CD4-positive, alpha-beta T cell (primary cell): ENCODE measurements at regions not wholly inside any gene's neighbourhood (a gene's known extent, or its start where the extent isn't known, plus 50 kb on each side); places are given as distances from the start of the nearest gene placed in this dataset.

Source experiments
- ATAC-seq: fragments of 200-7000 bp; cut with Tn5 transposase; one replicate; pipeline ENCODE4 v1.10.0; 2022; ENCODE audit warnings: mild to moderate bottlenecking; ENCODE audit not compliant: poor library complexity
- CTCF ChIA-PET: fragments of 350-600 bp; sonication (Branson Sonifier 250); formaldehyde crosslinking; loops from one replicate; lab custom pipeline; 2021; ENCODE audit warnings: antibody characterized with exemption, inconsistent platforms; lab: Charles Lee
- POLR2A ChIA-PET: fragments of 350-600 bp; sonication (Branson Sonifier 250); formaldehyde crosslinking; loops from one replicate; lab custom pipeline; 2021; ENCODE audit warnings: antibody characterized with exemption, inconsistent platforms; lab: Charles Lee
- DNase-seq, 14 experiments: peaks; one replicate each; pipeline ENCODE4 v3.0.0-alpha.2; 2013 to 2020; ENCODE audit warnings: mixed read lengths in 2 of 14
- H3K27ac ChIP-seq, 2 donors: one replicate each; pipeline versions ENCODE4 v1.5.1 to v1.7.0; 2013; ENCODE audit warnings: low read length in 2 of 2, low read depth in 1 of 2, mild to moderate bottlenecking in 1 of 2
- H3K27me3 ChIP-seq, 2 experiments: 1 replicate in 1 of 2; 2 replicates in 1 of 2; pipeline versions ENCODE4 v1.6.1 to v1.7.0; 2013; ENCODE audit warnings: low read length in 2 of 2, control low read depth in 1 of 2, mild to moderate bottlenecking in 1 of 2, moderate library complexity in 1 of 2; ENCODE audit not compliant: insufficient read depth in 2 of 2, control insufficient read depth in 1 of 2
- H3K36me3 ChIP-seq: one replicate; pipeline ENCODE4 v1.6.1; 2013; ENCODE audit warnings: low read length, control low read depth; ENCODE audit not compliant: insufficient read depth
- H3K4me1 ChIP-seq: one replicate; pipeline ENCODE4 v1.6.1; 2013; ENCODE audit warnings: low read length, control low read depth; ENCODE audit not compliant: insufficient read depth
- H3K4me3 ChIP-seq: one replicate; pipeline ENCODE4 v1.5.1; 2013; ENCODE audit warnings: mild to moderate bottlenecking, low read length, moderate library complexity
- H3K9me3 ChIP-seq, 2 experiments: 1 replicate in 1 of 2; 2 replicates in 1 of 2; pipeline versions ENCODE4 v1.6.1 to v1.7.0; 2013; ENCODE audit warnings: low read length in 2 of 2, mild to moderate bottlenecking in 2 of 2, control low read depth in 1 of 2, moderate library complexity in 1 of 2; ENCODE audit not compliant: control insufficient read depth in 1 of 2, insufficient read depth in 1 of 2
- H3K27ac Mint-ChIP-seq: one replicate; pipeline ENCODE4 v1.8.0; 2020; ENCODE audit warnings: mixed read lengths
- H3K27me3 Mint-ChIP-seq: one replicate; pipeline ENCODE4 v1.8.0; 2021; ENCODE audit warnings: mixed read lengths
- H3K36me3 Mint-ChIP-seq: one replicate; pipeline ENCODE4 v1.8.0; 2021; ENCODE audit warnings: low read depth, mixed read lengths
- H3K4me1 Mint-ChIP-seq: one replicate; pipeline ENCODE4 v1.8.0; 2021; ENCODE audit warnings: low read depth, mixed read lengths
- H3K4me3 Mint-ChIP-seq: one replicate; pipeline ENCODE4 v1.8.0; 2020; ENCODE audit warnings: mild to moderate bottlenecking, mixed read lengths
- H3K9me3 Mint-ChIP-seq: one replicate; pipeline ENCODE4 v1.8.0; 2020; ENCODE audit warnings: mixed read lengths
- intact Hi-C, 2 experiments: fragments of 100-400 bp; cut with DNase I in 1 of 2; cut with micrococcal nuclease in 1 of 2; formaldehyde crosslinking; loops; one replicate each; pipeline versions ENCODE4 v1.15.1 to v1.9.0; 2023 to 2025; cut with DNase I, micrococcal nuclease
- TF ChIP-seq, protein P1 (sequence below): fragments of 200-600 bp; IDR thresholded peaks from one replicate; pipeline ENCODE4 v1.8.0; 2022; ENCODE audit warnings: antibody characterized with exemption, mild to moderate bottlenecking

- Histone ChIP-seq H3K27ac (no peak overlapping the region), H3K4me1 (no peaks in the 10 kb centered on the region), H3K9me3 (peaks cover 0 to 34% of the 10 kb centered on the region in 2 experiments), H3K36me3 (no peaks in the 10 kb centered on the region), H3K27me3 (peaks cover 3 to 6% of the 10 kb centered on the region in 2 experiments), H3K4me3 (no peak overlapping the region)
- intact Hi-C loops = no loop called here
- ATAC-seq (no peak), DNase-seq (no peak)
- ChIA-PET CTCF (no interaction called here), POLR2A (no interaction called here)
- Mint-ChIP-seq H3K4me3 (no peak overlapping the region), H3K27ac (no peak overlapping the region), H3K36me3 (no peaks in the 10 kb centered on the region), H3K27me3 (peaks cover 6% of the 10 kb centered on the region), H3K4me1 (no peaks in the 10 kb centered on the region), H3K9me3 (no peaks in the 10 kb centered on the region)
- TF ChIP-seq, protein P1, sequence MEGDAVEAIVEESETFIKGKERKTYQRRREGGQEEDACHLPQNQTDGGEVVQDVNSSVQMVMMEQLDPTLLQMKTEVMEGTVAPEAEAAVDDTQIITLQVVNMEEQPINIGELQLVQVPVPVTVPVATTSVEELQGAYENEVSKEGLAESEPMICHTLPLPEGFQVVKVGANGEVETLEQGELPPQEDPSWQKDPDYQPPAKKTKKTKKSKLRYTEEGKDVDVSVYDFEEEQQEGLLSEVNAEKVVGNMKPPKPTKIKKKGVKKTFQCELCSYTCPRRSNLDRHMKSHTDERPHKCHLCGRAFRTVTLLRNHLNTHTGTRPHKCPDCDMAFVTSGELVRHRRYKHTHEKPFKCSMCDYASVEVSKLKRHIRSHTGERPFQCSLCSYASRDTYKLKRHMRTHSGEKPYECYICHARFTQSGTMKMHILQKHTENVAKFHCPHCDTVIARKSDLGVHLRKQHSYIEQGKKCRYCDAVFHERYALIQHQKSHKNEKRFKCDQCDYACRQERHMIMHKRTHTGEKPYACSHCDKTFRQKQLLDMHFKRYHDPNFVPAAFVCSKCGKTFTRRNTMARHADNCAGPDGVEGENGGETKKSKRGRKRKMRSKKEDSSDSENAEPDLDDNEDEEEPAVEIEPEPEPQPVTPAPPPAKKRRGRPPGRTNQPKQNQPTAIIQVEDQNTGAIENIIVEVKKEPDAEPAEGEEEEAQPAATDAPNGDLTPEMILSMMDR = no peak
These were observed 118.5 kb downstream of the DLL1 start for GRCh38 chr6:170172392-170172791.

GRCh38 chr6:170167657-170168159, 123.2 kb downstream of the DLL1 start:
- ATAC-seq = no peak
- no peaks in the 10 kb centered on the region for H3K36me3 ChIP-seq
- Mint-ChIP-seq H3K27ac (no peak overlapping the region), H3K4me3 (no peak overlapping the region), H3K9me3 (no peaks in the 10 kb centered on the region), H3K27me3 (peaks cover 6% of the 10 kb centered on the region), H3K36me3 (no peaks in the 10 kb centered on the region), H3K4me1 (no peaks in the 10 kb centered on the region)
- TF ChIP-seq, protein P1 = no peak
- H3K4me3 ChIP-seq = no peak overlapping the region
- H3K4me1 ChIP-seq = no peaks in the 10 kb centered on the region
- CTCF ChIA-PET = no interaction called here
- peaks cover 0 to 29% of the 10 kb centered on the region in 2 experiments for H3K9me3 ChIP-seq
- H3K27me3 ChIP-seq = peaks cover 3 to 4% of the 10 kb centered on the region in 2 experiments
- POLR2A ChIA-PET = no interaction called here
- intact Hi-C loops = no loop called here
- H3K27ac ChIP-seq = no peak overlapping the region
- DNase-seq = no peak

DNA sequence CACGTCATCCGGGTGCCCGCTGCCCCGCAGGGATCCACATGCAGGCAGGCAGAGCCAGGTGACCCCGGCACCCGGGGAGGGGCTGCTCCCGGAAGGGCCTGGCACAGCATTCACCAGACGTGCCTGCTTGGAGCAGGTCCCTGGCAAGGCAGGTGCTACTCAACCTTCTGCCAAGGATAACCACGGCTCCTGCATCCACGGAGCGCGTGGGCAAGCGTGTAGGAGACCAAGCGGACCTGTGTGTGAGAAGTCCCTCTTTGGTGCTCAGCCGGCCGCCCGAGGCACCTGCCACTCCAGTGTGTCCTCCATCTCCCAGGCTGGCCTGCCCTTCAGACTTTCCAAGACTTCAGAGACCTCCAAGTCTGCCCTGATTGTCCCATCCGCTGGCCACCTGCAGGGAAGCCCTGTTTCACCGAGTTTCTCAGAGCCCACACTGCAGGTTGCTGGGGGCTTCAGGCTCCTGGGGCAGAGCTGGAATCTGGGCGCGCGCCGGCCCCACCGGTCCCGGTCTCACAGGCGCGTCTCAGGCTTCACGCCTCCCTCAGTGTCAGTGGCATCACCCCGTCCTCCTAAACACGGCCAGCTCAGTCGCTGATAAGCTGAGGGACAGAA, 124.3 kb downstream of the DLL1 start:
- Mint-ChIP-seq H3K9me3 (no peaks in the 10 kb centered on the region), H3K27me3 (no peaks in the 10 kb centered on the region), H3K27ac (no peak overlapping the region), H3K4me1 (no peaks in the 10 kb centered on the region), H3K4me3 (no peak overlapping the region), H3K36me3 (no peaks in the 10 kb centered on the region)
- peaks cover 0 to 27% of the 10 kb centered on the region in 2 experiments for H3K9me3 ChIP-seq
- ChIA-PET POLR2A (no interaction called here), CTCF (interaction anchor here (0.7 kb wide), 1 partner anchor 788 kb away, joined by 3 read pairs; no protein-coding TSS in a partner anchor)
- TF ChIP-seq, protein P1 = no peak
- intact Hi-C loops = no loop called here
- peaks cover 7% of the 10 kb centered on the region for H3K4me1 ChIP-seq
- no peak for ATAC-seq
- H3K27me3 ChIP-seq = no peaks in the 10 kb centered on the region
- H3K36me3 ChIP-seq = no peaks in the 10 kb centered on the region
- H3K27ac ChIP-seq = no peak overlapping the region
- DNase-seq = no peak
- H3K4me3 ChIP-seq = no peak overlapping the region
